ENCODE measurements at regions not wholly inside any gene's neighbourhood (a gene's known extent, or its start where the extent isn't known, plus 50 kb on each side); places are given as distances from the start of the nearest gene placed in this dataset.

DNA sequence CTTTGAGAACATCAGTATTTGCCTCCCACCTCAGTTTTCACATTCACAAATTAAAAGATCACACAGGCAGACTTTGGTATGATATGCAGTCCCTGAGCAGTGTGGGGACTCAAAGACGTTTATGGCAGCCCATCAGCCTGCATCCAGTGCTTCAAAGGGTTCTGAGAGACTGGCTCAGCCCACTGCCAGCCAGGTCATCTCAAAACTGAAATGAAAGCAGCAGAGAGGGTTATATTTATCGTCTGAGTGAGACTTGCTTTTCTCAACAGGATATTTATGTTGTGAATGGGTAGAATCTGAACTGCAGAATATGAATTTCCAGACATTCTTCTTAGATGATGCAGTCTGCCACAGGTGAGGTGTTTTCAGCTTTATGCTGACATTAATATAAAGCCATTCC lies 159.8 kb downstream of the NRN1 start:
- ATAC-seq (no peak), DNase-seq (no peak)
- Histone ChIP-seq H3K9me3 (no peaks in the 10 kb centered on the region), H3K36me3 (replicated peaks in 1 of 2; ENCODE audit: insufficient read depth in 1 of 2, low read depth in 2 of 2) (no peaks in the 10 kb centered on the region), H3K27me3 (peaks cover 0 to 3% of the 10 kb centered on the region in 2 donors), H3K27ac (no peak overlapping the region), H3K4me1 (peaks cover 6% of the 10 kb centered on the region), H3K4me3 (no peak overlapping the region)
- intact Hi-C loops (cut with DNase I): no loop called here
- 18 to 39% methylated on average over 2 of the region's 2 CpGs for WGBS, 2 donors
- no peak for TF ChIP-seq POLR2A (IDR thresholded peaks at IDR 0.05)
- no peak for TF ChIP-seq CTCF (IDR thresholded peaks at IDR 0.05)

- intact Hi-C loops (cut with DNase I): no loop called here
- Histone ChIP-seq H3K4me3 (no peak overlapping the region), H3K4me1 (peaks cover 1% of the 10 kb centered on the region), H3K27ac (no peak overlapping the region), H3K36me3 (replicated peaks in 1 of 2; ENCODE audit: insufficient read depth in 1 of 2, low read depth in 2 of 2) (no peaks in the 10 kb centered on the region), H3K27me3 (peaks cover 0 to 3% of the 10 kb centered on the region in 2 donors), H3K9me3 (no peaks in the 10 kb centered on the region)
- ATAC-seq (no peak), DNase-seq (no peak)
- WGBS, 2 donors: 78 to 81% methylated on average over 7 of the region's 7 CpGs
- TF ChIP-seq CTCF (IDR thresholded peaks at IDR 0.05): no peak
- no peak for TF ChIP-seq POLR2A (IDR thresholded peaks at IDR 0.05)
These were observed 160.4 kb downstream of the NRN1 start for GRCh38 chr6:5846335-5846734.

DNA sequence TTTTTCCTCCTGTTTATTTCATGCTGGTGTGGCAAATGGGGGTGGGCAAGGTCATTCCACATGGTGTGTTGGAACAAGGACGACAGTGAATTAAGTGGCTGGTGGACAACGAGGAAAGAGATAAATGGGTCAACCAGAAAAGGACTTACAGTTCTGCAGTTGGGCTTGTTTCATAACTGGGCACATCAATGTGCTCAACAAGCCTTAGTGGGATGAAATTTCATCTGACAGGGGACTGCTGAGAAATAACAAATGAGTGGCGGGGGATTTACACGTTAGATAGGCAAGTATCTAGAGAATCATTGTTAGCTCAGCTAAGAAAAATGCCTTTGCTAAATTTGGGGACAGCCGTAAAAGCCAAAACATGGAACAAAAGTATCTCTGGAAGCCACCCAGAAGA lies 163.6 kb downstream of the NRN1 start:
- H3K27me3 ChIP-seq: no peaks in the 10 kb centered on the region
- TF ChIP-seq CTCF (IDR thresholded peaks at IDR 0.05) (no peak), POLR2A (IDR thresholded peaks at IDR 0.05) (no peak)
- DNase-seq (no peak), ATAC-seq (no peak)
- no peaks in the 10 kb centered on the region for H3K36me3 ChIP-seq (replicated peaks in 1 of 2; ENCODE audit: insufficient read depth in 1 of 2, low read depth in 2 of 2)
- no peak overlapping the region for H3K27ac ChIP-seq
- no peaks in the 10 kb centered on the region for H3K4me1 ChIP-seq
- no peaks in the 10 kb centered on the region for H3K9me3 ChIP-seq
- WGBS, 2 donors: 69 to 74% methylated on average over 5 of the region's 5 CpGs
- intact Hi-C loops (cut with DNase I): no loop called here
- no peak overlapping the region for H3K4me3 ChIP-seq

DNA sequence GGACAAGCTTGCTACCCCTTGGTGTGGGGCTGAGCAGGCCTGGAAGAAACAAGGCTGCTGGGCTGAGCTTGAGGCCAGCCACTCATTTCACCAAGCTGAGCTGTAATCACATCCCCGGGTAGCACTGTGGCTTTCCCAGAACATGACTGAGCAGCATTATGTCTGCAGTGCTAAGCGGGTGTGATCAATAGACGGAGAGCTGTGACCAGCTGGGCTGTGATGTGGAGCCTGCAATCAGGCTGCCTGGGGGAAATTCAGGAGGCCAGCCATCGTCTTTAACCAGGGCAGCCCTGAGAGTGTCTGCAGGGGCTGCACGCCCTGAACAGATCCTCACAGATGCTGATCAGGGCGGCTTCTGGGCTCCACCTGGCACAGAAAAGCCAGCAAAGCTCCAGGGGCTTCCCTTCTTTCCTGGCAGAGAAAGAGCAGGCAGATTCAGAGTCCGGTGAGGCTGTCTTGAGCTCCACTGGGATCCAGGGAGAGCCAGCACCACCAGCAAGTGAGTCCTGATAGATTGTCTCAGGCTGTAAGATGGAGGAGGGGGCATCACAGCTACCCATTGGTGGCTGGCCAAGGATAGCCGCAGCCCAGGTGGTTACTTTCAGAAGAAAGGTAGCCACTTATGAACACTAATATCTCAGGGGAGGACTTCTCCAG lies 165.9 kb downstream of the NRN1 start:
- Histone ChIP-seq H3K27ac (no peak overlapping the region), H3K4me3 (no peak overlapping the region), H3K4me1 (no peaks in the 10 kb centered on the region), H3K27me3 (no peaks in the 10 kb centered on the region), H3K9me3 (no peaks in the 10 kb centered on the region), H3K36me3 (replicated peaks in 1 of 2; ENCODE audit: insufficient read depth in 1 of 2, low read depth in 2 of 2) (no peaks in the 10 kb centered on the region)
- 57 to 58% methylated on average over 4 to 8 of the region's 8 CpGs for WGBS, 2 donors
- TF ChIP-seq CTCF (IDR thresholded peaks at IDR 0.05): no peak
- TF ChIP-seq POLR2A (IDR thresholded peaks at IDR 0.05): no peak
- ATAC-seq (no peak), DNase-seq (no peak)
- intact Hi-C loops (cut with DNase I): no loop called here

Data from body of pancreas (tissue), 4 donors.